ENCODE measurements at regions not wholly inside any gene's neighbourhood (a gene's known extent, or its start where the extent isn't known, plus 50 kb on each side); places are given as distances from the start of the nearest gene placed in this dataset.

GRCh38 chr9:96126321-96126881 is 175.6 kb downstream of the HSD17B3 start:
- no peak for TF ChIP-seq CTCF (IDR thresholded peaks at IDR 0.05)

- TF ChIP-seq CTCF (IDR thresholded peaks at IDR 0.05) = no peak
These were observed 176.4 kb downstream of the HSD17B3 start for GRCh38 chr9:96125624-96126023.

GRCh38 chr9:96122751-96123150 is 179.2 kb downstream of the HSD17B3 start:
- no peak for TF ChIP-seq CTCF (IDR thresholded peaks at IDR 0.05)

- no peak for TF ChIP-seq CTCF (IDR thresholded peaks at IDR 0.05)
These were observed 179.7 kb downstream of the HSD17B3 start for GRCh38 chr9:96122282-96122681.

GRCh38 chr9:96121136-96121535 is 180.8 kb downstream of the HSD17B3 start:
- no peak for TF ChIP-seq CTCF (IDR thresholded peaks at IDR 0.05)

- TF ChIP-seq CTCF (IDR thresholded peaks at IDR 0.05) = no peak
These were observed 184.4 kb downstream of the HSD17B3 start for GRCh38 chr9:96117398-96118080.

- TF ChIP-seq CTCF (IDR thresholded peaks at IDR 0.05) = no peak
These were observed 185.5 kb downstream of the HSD17B3 start for GRCh38 chr9:96116275-96117064.
